Osteoblast (primary cell): ENCODE measurements at regions not wholly inside any gene's neighbourhood (a gene's known extent, or its start where the extent isn't known, plus 50 kb on each side); places are given as distances from the start of the nearest gene placed in this dataset.

Experiments
- DNase-seq: peaks from one replicate; pipeline ENCODE4 v3.0.0; 2011; ENCODE audit warnings: low spot score, mixed read lengths; ENCODE audit not compliant: insufficient read length; ENCODE audit errors: missing footprints
- H2AFZ ChIP-seq: 2 replicates; pipeline ENCODE4 v1.6.0; 2011; ENCODE audit warnings: mild to moderate bottlenecking, low read length
- H3K27ac ChIP-seq: 2 replicates; pipeline ENCODE4 v1.5.1; 2011; ENCODE audit warnings: mild to moderate bottlenecking, low read depth, low read length, moderate library complexity
- H3K27me3 ChIP-seq: 2 replicates; pipeline ENCODE4 v1.6.0; 2012; ENCODE audit warnings: mild to moderate bottlenecking, control low read depth, inconsistent platforms, low read length, moderate library complexity; ENCODE audit not compliant: insufficient read depth
- H3K36me3 ChIP-seq: 2 replicates; pipeline ENCODE4 v1.5.1; 2011; ENCODE audit warnings: mild to moderate bottlenecking, low read length, control low read depth, moderate library complexity; ENCODE audit not compliant: insufficient read depth
- H3K4me1 ChIP-seq: 2 replicates; pipeline ENCODE4 v1.5.1; 2011; ENCODE audit warnings: mild to moderate bottlenecking, low read length, control low read depth, moderate library complexity; ENCODE audit not compliant: insufficient read depth
- H3K4me2 ChIP-seq: 2 replicates; pipeline ENCODE4 v1.6.0; 2011; ENCODE audit warnings: mild to moderate bottlenecking, low read length; ENCODE audit not compliant: insufficient read depth
- H3K4me3 ChIP-seq: fragments of 200-600 bp; sonication (generic); 3 replicates; pipeline ENCODE4 v1.5.1; 2012; ENCODE audit warnings: mild to moderate bottlenecking, low read length, inconsistent platforms; ENCODE audit not compliant: insufficient read depth
- H3K79me2 ChIP-seq: 2 replicates; pipeline ENCODE4 v1.6.0; 2012; ENCODE audit warnings: mild to moderate bottlenecking, low read length, control low read depth, inconsistent platforms; ENCODE audit not compliant: insufficient read depth
- H3K9me3 ChIP-seq: 2 replicates; pipeline ENCODE4 v1.5.1; 2011; ENCODE audit warnings: low read depth, low read length, control low read depth
- H4K20me1 ChIP-seq: 2 replicates; pipeline ENCODE4 v1.6.0; 2012; ENCODE audit warnings: mild to moderate bottlenecking, low read length, control low read depth; ENCODE audit not compliant: insufficient read depth
- CTCF ChIP-seq: IDR thresholded peaks from 2 replicates; pipeline ENCODE4 v1.5.1; 2011; ENCODE audit warnings: mild to moderate bottlenecking, low read depth, low read length, moderate library complexity; ENCODE audit errors: extremely low read depth

- Histone ChIP-seq H3K27ac (no peak overlapping the region), H2AFZ (no peak overlapping the region), H3K27me3 (no peaks in the 10 kb centered on the region), H3K9me3 (no peaks in the 10 kb centered on the region), H3K4me1 (no peaks in the 10 kb centered on the region), H3K4me3 (no peak overlapping the region), H3K79me2 (no peaks in the 10 kb centered on the region), H4K20me1 (no peaks in the 10 kb centered on the region), H3K4me2 (no peak overlapping the region), H3K36me3 (no peaks in the 10 kb centered on the region)
- DNase-seq = no peak
- no peak for TF ChIP-seq CTCF
Observed at GRCh38 chrX:13923845-13924244, 105.8 kb downstream of the GEMIN8 start.

GRCh38 chrX:13923289-13923688 is 106.4 kb upstream of the GPM6B start:
- no peaks in the 10 kb centered on the region for H3K9me3 ChIP-seq
- no peak overlapping the region for H2AFZ ChIP-seq
- H3K36me3 ChIP-seq = no peaks in the 10 kb centered on the region
- no peak for TF ChIP-seq CTCF
- no peaks in the 10 kb centered on the region for H3K27me3 ChIP-seq
- H4K20me1 ChIP-seq = no peaks in the 10 kb centered on the region
- no peak for DNase-seq
- H3K27ac ChIP-seq = no peak overlapping the region
- no peaks in the 10 kb centered on the region for H3K79me2 ChIP-seq
- no peak overlapping the region for H3K4me3 ChIP-seq
- H3K4me2 ChIP-seq = no peak overlapping the region
- no peaks in the 10 kb centered on the region for H3K4me1 ChIP-seq

- H2AFZ ChIP-seq = no peak overlapping the region
- no peaks in the 10 kb centered on the region for H3K79me2 ChIP-seq
- H3K4me1 ChIP-seq = no peaks in the 10 kb centered on the region
- H3K9me3 ChIP-seq = no peaks in the 10 kb centered on the region
- no peak overlapping the region for H3K4me2 ChIP-seq
- no peak overlapping the region for H3K27ac ChIP-seq
- peaks cover 4% of the 10 kb centered on the region for H3K27me3 ChIP-seq
- no peak for DNase-seq
- no peak for TF ChIP-seq CTCF
- no peaks in the 10 kb centered on the region for H3K36me3 ChIP-seq
- no peaks in the 10 kb centered on the region for H4K20me1 ChIP-seq
- H3K4me3 ChIP-seq = no peak overlapping the region
Observed at GRCh38 chrX:13917507-13917906, 100.6 kb upstream of the GPM6B start.

GRCh38 chrX:13911586-13911985 is 94.7 kb upstream of the GPM6B start:
- Histone ChIP-seq H3K9me3 (no peaks in the 10 kb centered on the region), H3K27me3 (peaks cover 8% of the 10 kb centered on the region), H3K4me3 (no peak overlapping the region), H3K79me2 (no peaks in the 10 kb centered on the region), H3K27ac (no peak overlapping the region), H2AFZ (peak overlapping the region; percentile 34), H3K4me2 (no peak overlapping the region), H3K36me3 (no peaks in the 10 kb centered on the region), H3K4me1 (peaks cover 5% of the 10 kb centered on the region), H4K20me1 (no peaks in the 10 kb centered on the region)
- DNase-seq = no peak
- TF ChIP-seq CTCF = no peak
